CD4-positive, alpha-beta memory T cell (primary cell): ENCODE measurements at regions not wholly inside any gene's neighbourhood (a gene's known extent, or its start where the extent isn't known, plus 50 kb on each side); places are given as distances from the start of the nearest gene placed in this dataset.

Source experiments
- CTCF ChIA-PET: fragments of 350-600 bp; sonication (Branson Sonifier 250); formaldehyde crosslinking; loops from one replicate; lab custom pipeline; 2021; ENCODE audit warnings: inconsistent platforms; ENCODE audit not compliant: partially characterized antibody; lab: Charles Lee
- POLR2A ChIA-PET: fragments of 350-600 bp; sonication (Branson Sonifier 250); formaldehyde crosslinking; loops from one replicate; lab custom pipeline; 2021; ENCODE audit not compliant: partially characterized antibody; lab: Charles Lee
- DNase-seq, 5 donors: peaks; one replicate each; pipeline versions ENCODE4 v3.0.0 to v3.0.0-alpha.2; 2020 to 2022; ENCODE audit warnings: mixed read lengths in 1 of 5
- H3K27ac ChIP-seq: one replicate; pipeline ENCODE4 v1.7.0; 2013; ENCODE audit warnings: low read depth, low read length
- H3K27me3 ChIP-seq: 2 replicates; pipeline ENCODE4 v1.7.0; 2013; ENCODE audit warnings: mild to moderate bottlenecking, low read length, moderate library complexity; ENCODE audit not compliant: insufficient read depth
- H3K36me3 ChIP-seq: 2 replicates; pipeline ENCODE4 v1.7.0; 2013; ENCODE audit warnings: mild to moderate bottlenecking, low read length, moderate library complexity; ENCODE audit not compliant: insufficient read depth
- H3K4me1 ChIP-seq: 2 replicates; pipeline ENCODE4 v1.7.0; 2013; ENCODE audit warnings: mild to moderate bottlenecking, low read length, moderate library complexity; ENCODE audit not compliant: insufficient read depth
- H3K4me3 ChIP-seq, 2 donors: one replicate each; pipeline ENCODE4 v1.7.0; 2013; ENCODE audit warnings: low read length in 2 of 2, mild to moderate bottlenecking in 1 of 2
- H3K9me3 ChIP-seq, 2 donors: one replicate each; pipeline ENCODE4 v1.7.0; 2013; ENCODE audit warnings: low read length in 2 of 2, control low read depth in 1 of 2; ENCODE audit not compliant: control insufficient read depth in 1 of 2
- H3K27ac Mint-ChIP-seq, 7 donors: one replicate each; pipeline ENCODE4 v1.8.0; 2020 to 2021; ENCODE audit warnings: mixed read lengths in 7 of 7, mild to moderate bottlenecking in 6 of 7, inconsistent platforms in 3 of 7, moderate library complexity in 3 of 7
- H3K27me3 Mint-ChIP-seq, 2 donors: one replicate each; pipeline ENCODE4 v1.8.0; 2020 to 2021; ENCODE audit warnings: mixed read lengths in 2 of 2
- H3K36me3 Mint-ChIP-seq, 2 donors: one replicate each; pipeline ENCODE4 v1.8.0; 2020 to 2021; ENCODE audit warnings: mixed read lengths in 2 of 2, inconsistent platforms in 1 of 2, mild to moderate bottlenecking in 1 of 2
- H3K4me1 Mint-ChIP-seq, 4 donors: one replicate each; pipeline ENCODE4 v1.8.0; 2020 to 2021; ENCODE audit warnings: mixed read lengths in 4 of 4, mild to moderate bottlenecking in 1 of 4
- H3K4me3 Mint-ChIP-seq, 8 donors: one replicate each; pipeline ENCODE4 v1.8.0; 2020 to 2021; ENCODE audit warnings: mixed read lengths in 8 of 8, mild to moderate bottlenecking in 7 of 8, moderate library complexity in 6 of 8, inconsistent platforms in 3 of 8
- H3K9me3 Mint-ChIP-seq, 8 donors: one replicate each; pipeline ENCODE4 v1.8.0; 2020 to 2021; ENCODE audit warnings: mixed read lengths in 8 of 8, mild to moderate bottlenecking in 5 of 8, inconsistent platforms in 3 of 8, moderate library complexity in 1 of 8
- intact Hi-C: fragments of 100-400 bp; cut with micrococcal nuclease; formaldehyde crosslinking; loops from one replicate; pipeline ENCODE4 v1.15.1; 2023

DNA sequence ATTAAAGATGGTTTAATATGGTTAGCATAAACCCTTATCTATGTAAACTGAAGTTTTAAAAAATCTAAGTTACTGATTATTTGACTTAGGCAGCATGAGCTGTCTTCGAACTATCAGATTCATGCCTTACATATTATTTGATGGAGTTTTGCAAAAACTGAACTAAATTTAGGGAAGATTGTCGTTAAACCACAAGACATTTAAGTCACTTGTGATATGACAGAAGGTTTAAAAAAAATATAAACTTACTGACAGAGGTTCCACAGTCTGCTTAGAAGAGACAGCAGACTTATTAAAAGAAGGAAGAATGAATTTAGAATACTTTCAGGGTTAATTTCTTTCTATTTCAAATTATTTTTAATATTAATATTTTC lies 110.9 kb upstream of the FRY start:
- no peak overlapping the region for H3K27ac ChIP-seq
- H3K27me3 ChIP-seq = no peaks in the 10 kb centered on the region
- POLR2A ChIA-PET = no interaction called here
- H3K27me3 Mint-ChIP-seq = no peaks in the 10 kb centered on the region
- H3K4me1 ChIP-seq = no peaks in the 10 kb centered on the region
- CTCF ChIA-PET = interaction anchor here (4.8 kb wide), 1 partner anchor 11 kb away, joined by 49 read pairs; no protein-coding TSS in a partner anchor
- peaks cover 7 to 34% (median 19%) of the 10 kb centered on the region in 4 donors for H3K4me1 Mint-ChIP-seq
- intact Hi-C loops = no loop called here
- peaks cover 0 to 3% (median 0%) of the 10 kb centered on the region in 8 donors for H3K9me3 Mint-ChIP-seq
- H3K4me3 ChIP-seq = no peak overlapping the region
- no peaks in the 10 kb centered on the region for H3K36me3 ChIP-seq
- H3K9me3 ChIP-seq = no peaks in the 10 kb centered on the region
- H3K36me3 Mint-ChIP-seq = peaks cover 0 to 6% of the 10 kb centered on the region in 2 donors
- no peak overlapping the region for H3K4me3 Mint-ChIP-seq
- DNase-seq = no peak
- peak overlapping the region in 2 of 7 donors; percentile 12 to 65 for H3K27ac Mint-ChIP-seq

DNA sequence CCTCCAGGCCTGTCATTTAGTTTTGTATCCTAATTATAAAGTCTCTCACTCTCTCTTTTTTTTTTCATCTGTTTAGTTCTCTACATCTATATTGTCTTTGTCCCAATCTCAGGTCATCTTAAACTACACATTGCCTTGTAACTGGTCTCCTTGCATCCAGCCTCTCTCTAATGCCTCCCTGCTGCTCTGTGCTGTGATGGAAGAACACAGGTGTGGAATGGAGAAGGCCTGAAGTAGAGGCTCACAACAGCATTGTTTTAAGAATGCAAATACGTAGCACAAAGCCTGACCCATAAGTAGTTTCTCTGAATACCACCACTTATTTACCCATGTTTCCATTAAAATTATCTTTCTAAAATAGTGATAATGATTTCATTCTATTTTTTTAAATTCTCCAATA lies 108.8 kb upstream of the FRY start:
- intact Hi-C loops = no loop called here
- H3K27ac ChIP-seq = no peak overlapping the region
- Mint-ChIP-seq H3K27ac (peak overlapping the region in 3 of 7 donors; percentile 3 to 83 (median 24)), H3K27me3 (no peaks in the 10 kb centered on the region), H3K9me3 (peaks cover 0 to 3% (median 0%) of the 10 kb centered on the region in 8 donors), H3K4me1 (peaks cover 11 to 41% (median 24%) of the 10 kb centered on the region in 4 donors), H3K4me3 (no peak overlapping the region), H3K36me3 (peaks cover 0 to 6% of the 10 kb centered on the region in 2 donors)
- H3K4me1 ChIP-seq = peaks cover 9% of the 10 kb centered on the region
- H3K4me3 ChIP-seq = no peak overlapping the region
- no peaks in the 10 kb centered on the region for H3K27me3 ChIP-seq
- DNase-seq = no peak
- H3K9me3 ChIP-seq = no peaks in the 10 kb centered on the region
- POLR2A ChIA-PET = no interaction called here
- no peaks in the 10 kb centered on the region for H3K36me3 ChIP-seq
- CTCF ChIA-PET = interaction anchor here (2.8 kb wide), 1 partner anchor 13 kb away, joined by 16 read pairs; no protein-coding TSS in a partner anchor

DNA sequence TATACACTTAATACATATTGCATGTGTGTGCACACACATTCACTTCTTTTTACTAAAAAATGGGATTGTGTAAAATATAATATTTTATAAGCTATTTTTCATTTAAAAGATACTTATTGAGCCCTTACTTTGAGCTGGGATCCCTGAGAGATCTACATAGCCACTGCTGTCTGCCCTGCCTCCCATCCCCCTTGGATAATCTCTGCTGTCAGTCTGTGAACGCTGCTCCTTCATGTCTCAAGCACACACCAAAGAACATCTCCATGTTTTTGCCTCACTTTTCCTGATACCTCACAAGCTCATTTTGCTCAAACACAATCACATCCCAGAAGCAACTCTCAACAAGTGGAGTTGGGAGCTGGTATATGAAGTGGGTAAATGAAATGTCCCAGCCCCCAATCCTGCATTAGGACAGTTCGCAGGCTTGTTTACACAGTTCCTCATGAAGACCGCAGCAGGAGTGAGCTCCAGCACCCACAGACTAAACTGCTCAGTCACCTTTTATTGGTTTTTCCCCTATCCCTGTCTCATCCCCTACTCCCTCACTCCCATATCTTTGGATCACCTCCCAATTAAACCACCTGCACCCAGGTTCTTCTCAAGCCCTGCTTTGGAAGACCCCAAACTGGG lies 108.3 kb upstream of the FRY start:
- H3K27ac Mint-ChIP-seq = peak overlapping the region in 1 of 7 donors; percentile 26
- H3K9me3 Mint-ChIP-seq = peaks cover 0 to 3% (median 0%) of the 10 kb centered on the region in 8 donors
- peaks cover 14 to 45% (median 27%) of the 10 kb centered on the region in 4 donors for H3K4me1 Mint-ChIP-seq
- peaks cover 12% of the 10 kb centered on the region for H3K4me1 ChIP-seq
- no peaks in the 10 kb centered on the region for H3K27me3 ChIP-seq
- H3K4me3 Mint-ChIP-seq = no peak overlapping the region
- no peaks in the 10 kb centered on the region for H3K36me3 ChIP-seq
- POLR2A ChIA-PET = no interaction called here
- no peak overlapping the region for H3K4me3 ChIP-seq
- H3K27ac ChIP-seq = no peak overlapping the region
- no peaks in the 10 kb centered on the region for H3K27me3 Mint-ChIP-seq
- H3K9me3 ChIP-seq = no peaks in the 10 kb centered on the region
- CTCF ChIA-PET = interaction anchor here (2.8 kb wide), 1 partner anchor 13 kb away, joined by 16 read pairs; no protein-coding TSS in a partner anchor
- intact Hi-C loops = no loop called here
- no peak for DNase-seq
- H3K36me3 Mint-ChIP-seq = peaks cover 0 to 6% of the 10 kb centered on the region in 2 donors

DNA sequence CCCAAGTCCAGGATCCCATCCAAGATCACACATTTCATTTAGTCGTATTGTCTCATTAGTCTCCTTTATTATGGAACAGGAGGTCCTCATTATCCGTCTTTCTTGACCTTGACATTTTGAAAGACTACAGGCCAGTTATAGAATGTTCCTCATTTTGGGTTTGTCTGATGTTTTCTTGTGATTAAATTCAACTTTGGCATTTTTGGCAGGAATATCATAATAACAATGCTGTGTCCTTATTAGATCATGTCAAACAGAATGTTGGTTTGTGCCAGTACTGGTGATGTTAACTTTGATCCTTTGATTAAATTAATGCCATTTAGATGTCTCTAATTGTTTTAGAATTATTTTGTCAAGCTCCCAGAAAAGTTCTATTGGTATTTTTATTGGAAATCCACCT lies 106.5 kb upstream of the FRY start:
- Histone ChIP-seq H3K27me3 (no peaks in the 10 kb centered on the region), H3K4me3 (no peak overlapping the region), H3K4me1 (peaks cover 31% of the 10 kb centered on the region), H3K36me3 (no peaks in the 10 kb centered on the region), H3K27ac (no peak overlapping the region), H3K9me3 (no peaks in the 10 kb centered on the region)
- Mint-ChIP-seq H3K27ac (peak overlapping the region in 1 of 7 donors; percentile 13), H3K27me3 (no peaks in the 10 kb centered on the region), H3K36me3 (peaks cover 0 to 6% of the 10 kb centered on the region in 2 donors), H3K4me1 (peaks cover 15 to 46% (median 27%) of the 10 kb centered on the region in 4 donors), H3K4me3 (no peak overlapping the region), H3K9me3 (peaks cover 0 to 3% (median 0%) of the 10 kb centered on the region in 8 donors)
- intact Hi-C loops = no loop called here
- POLR2A ChIA-PET = no interaction called here
- no peak for DNase-seq
- CTCF ChIA-PET = interaction anchor here (2.8 kb wide), 1 partner anchor 15 kb away, joined by 16 read pairs; no protein-coding TSS in a partner anchor

DNA sequence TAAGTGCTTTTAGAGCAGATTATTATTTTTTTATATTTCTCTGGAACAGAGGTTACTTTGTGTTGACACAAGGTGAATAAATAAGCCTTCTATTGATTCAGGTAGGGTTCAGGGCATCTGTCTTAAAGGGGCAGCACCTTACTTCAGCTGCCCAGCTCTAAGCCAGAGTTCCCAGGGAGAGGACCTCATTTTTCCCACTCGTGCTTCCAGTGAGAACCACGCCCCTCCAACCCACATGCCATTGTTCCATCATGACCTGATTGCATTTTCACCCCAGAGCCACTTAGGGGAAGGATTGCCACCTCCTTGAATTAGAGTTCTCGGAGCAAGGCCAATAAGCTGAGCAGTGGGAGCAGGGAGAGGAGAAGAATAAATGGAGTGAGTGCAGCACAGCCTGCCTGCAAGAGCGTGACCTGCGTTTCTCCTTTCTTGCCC lies 104.3 kb upstream of the FRY start:
- Histone ChIP-seq H3K4me3 (no peak overlapping the region), H3K27me3 (no peaks in the 10 kb centered on the region), H3K4me1 (peaks cover 47% of the 10 kb centered on the region), H3K36me3 (no peaks in the 10 kb centered on the region), H3K27ac (no peak overlapping the region), H3K9me3 (no peaks in the 10 kb centered on the region)
- no peak for DNase-seq
- Mint-ChIP-seq H3K9me3 (peaks cover 0 to 3% (median 0%) of the 10 kb centered on the region in 8 donors), H3K27me3 (no peaks in the 10 kb centered on the region), H3K4me1 (peaks cover 8 to 29% (median 19%) of the 10 kb centered on the region in 4 donors), H3K4me3 (peak overlapping the region in 5 of 8 donors; percentile 14 to 67 (median 59)), H3K36me3 (peaks cover 0 to 6% of the 10 kb centered on the region in 2 donors), H3K27ac (peak overlapping the region in 3 of 7 donors; percentile 48 to 74 (median 59))
- intact Hi-C loops = no loop called here
- ChIA-PET CTCF (interaction anchor here (1.5 to 4.6 kb wide), 2 partner anchors 7 to 17 kb away, joined by 4 to 47 read pairs; no protein-coding TSS in a partner anchor), POLR2A (interaction anchor here (0.6 kb wide), 1 partner anchor 799 kb away, joined by 3 read pairs; no protein-coding TSS in a partner anchor)

DNA sequence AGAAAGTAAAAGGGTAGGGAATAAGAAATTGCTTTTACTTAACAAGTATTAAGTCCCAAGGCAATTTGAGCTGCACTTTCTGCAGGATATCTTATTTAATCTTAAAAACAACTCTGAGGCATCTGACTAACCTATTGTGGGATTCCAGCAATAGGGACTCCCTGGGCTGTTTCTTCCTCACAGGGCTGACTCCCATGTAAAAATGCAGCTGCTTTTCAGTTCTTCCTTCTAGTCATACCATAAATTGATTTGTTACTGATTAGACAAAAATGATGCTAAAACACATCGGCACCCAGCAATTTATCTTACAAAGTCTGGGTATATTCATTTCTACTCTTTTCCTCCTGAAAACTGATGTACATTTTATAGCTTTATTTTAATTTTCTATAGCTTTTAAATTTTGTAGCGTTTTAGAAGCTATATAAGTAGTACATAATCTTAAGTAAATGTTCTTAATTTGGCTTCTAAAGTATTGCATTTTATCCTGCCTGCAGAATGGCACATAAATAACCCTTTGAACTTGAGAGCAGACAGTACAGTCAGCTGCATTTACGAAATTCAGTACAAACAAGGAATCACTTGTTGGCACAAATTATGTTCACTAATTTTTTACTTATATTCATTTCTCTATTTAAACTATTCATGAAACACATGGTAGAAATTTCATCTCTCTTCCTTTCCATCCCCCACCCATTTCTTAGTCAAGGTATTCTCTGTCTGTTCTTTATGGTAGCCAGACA lies 102.4 kb upstream of the FRY start:
- Histone ChIP-seq H3K9me3 (no peaks in the 10 kb centered on the region), H3K27me3 (no peaks in the 10 kb centered on the region), H3K4me3 (no peak overlapping the region), H3K4me1 (peaks cover 47% of the 10 kb centered on the region), H3K27ac (no peak overlapping the region), H3K36me3 (no peaks in the 10 kb centered on the region)
- Mint-ChIP-seq H3K27ac (peak overlapping the region in 1 of 7 donors; percentile 56), H3K36me3 (no peaks in the 10 kb centered on the region), H3K4me1 (peaks cover 8 to 19% (median 14%) of the 10 kb centered on the region in 4 donors), H3K9me3 (no peaks in the 10 kb centered on the region), H3K27me3 (no peaks in the 10 kb centered on the region), H3K4me3 (no peak overlapping the region)
- ChIA-PET POLR2A (interaction anchor here (0.7 kb wide), 1 partner anchor 109 kb away, joined by 4 read pairs; no protein-coding TSS in a partner anchor), CTCF (interaction anchor here (0.6 to 4.6 kb wide), 4 partner anchors 9 to 54 kb away, joined by 3 to 47 read pairs (median 5); no protein-coding TSS in a partner anchor)
- no peak for DNase-seq
- intact Hi-C loops = no loop called here

DNA sequence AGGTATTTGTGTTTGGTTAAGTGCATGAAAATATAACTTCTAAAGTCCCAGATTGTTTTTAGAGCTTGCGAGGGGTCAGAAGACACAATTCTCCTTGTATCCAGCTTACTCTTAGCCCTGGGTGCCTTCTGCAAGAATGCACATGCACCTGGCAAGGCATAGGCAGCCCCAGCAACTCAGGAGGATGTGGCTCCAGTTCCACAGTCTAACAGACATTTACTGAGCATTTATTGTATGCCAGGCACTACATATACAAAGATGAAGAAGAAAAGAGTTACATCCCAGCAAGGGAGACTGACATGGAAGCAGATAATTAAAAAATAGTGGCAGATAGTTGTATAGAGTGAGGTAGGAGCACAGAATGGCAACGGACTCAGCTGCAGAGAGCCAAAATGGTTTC lies 101.1 kb upstream of the FRY start:
- Histone ChIP-seq H3K4me3 (no peak overlapping the region), H3K27me3 (no peaks in the 10 kb centered on the region), H3K36me3 (no peaks in the 10 kb centered on the region), H3K4me1 (peaks cover 47% of the 10 kb centered on the region), H3K9me3 (no peaks in the 10 kb centered on the region), H3K27ac (no peak overlapping the region)
- DNase-seq = no peak
- Mint-ChIP-seq H3K4me1 (peaks cover 7 to 19% (median 11%) of the 10 kb centered on the region in 4 donors), H3K27ac (no peak overlapping the region), H3K4me3 (no peak overlapping the region), H3K27me3 (no peaks in the 10 kb centered on the region), H3K36me3 (no peaks in the 10 kb centered on the region), H3K9me3 (no peaks in the 10 kb centered on the region)
- intact Hi-C loops = no loop called here
- POLR2A ChIA-PET = interaction anchor here (0.9 to 1.3 kb wide), 2 partner anchors 32 to 124 kb away, joined by 3 read pairs; no protein-coding TSS in a partner anchor
- CTCF ChIA-PET = interaction anchor here (3.0 to 4.6 kb wide), 2 partner anchors 20 to 21 kb away, joined by 15 to 47 read pairs; no protein-coding TSS in a partner anchor
